ENCODE measurements at regions not wholly inside any gene's neighbourhood (a gene's known extent, or its start where the extent isn't known, plus 50 kb on each side); places are given as distances from the start of the nearest gene placed in this dataset.
"Not testable (repeated sequence)": the region's sequence is repeated elsewhere in the genome, so short reads cannot be mapped to it uniquely, and the experiment has no call there.

DNA sequence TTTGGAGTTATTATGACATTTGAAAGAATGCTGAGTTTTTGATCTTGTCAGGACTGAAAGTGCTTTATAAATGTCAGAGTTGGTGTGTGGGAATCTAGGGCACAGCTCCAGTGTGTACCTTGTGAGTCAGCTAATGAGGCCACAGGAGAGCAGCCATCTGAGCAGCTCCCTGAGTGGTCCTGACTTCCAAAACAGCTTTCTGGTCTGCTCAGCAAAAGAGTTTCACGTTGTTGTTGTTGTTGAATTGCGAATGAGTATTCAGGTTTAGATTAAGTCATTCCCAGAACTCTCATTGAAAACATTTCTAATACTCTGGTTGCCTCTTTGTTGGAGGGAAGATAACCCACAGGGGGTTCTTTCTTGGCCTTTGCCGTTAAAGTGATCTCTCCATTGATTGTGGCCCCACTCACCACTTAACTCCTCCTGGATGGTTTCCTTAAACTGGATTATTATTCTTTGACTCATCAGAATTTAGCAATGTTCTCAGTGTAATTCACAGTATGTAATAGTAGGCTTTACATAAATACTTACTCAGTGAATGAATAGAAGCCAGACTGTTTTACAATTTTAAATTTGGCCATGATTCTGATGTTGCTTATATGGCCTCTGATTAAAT is 125.1 kb upstream of the SGCD start:
- TF ChIP-seq, protein P1, sequence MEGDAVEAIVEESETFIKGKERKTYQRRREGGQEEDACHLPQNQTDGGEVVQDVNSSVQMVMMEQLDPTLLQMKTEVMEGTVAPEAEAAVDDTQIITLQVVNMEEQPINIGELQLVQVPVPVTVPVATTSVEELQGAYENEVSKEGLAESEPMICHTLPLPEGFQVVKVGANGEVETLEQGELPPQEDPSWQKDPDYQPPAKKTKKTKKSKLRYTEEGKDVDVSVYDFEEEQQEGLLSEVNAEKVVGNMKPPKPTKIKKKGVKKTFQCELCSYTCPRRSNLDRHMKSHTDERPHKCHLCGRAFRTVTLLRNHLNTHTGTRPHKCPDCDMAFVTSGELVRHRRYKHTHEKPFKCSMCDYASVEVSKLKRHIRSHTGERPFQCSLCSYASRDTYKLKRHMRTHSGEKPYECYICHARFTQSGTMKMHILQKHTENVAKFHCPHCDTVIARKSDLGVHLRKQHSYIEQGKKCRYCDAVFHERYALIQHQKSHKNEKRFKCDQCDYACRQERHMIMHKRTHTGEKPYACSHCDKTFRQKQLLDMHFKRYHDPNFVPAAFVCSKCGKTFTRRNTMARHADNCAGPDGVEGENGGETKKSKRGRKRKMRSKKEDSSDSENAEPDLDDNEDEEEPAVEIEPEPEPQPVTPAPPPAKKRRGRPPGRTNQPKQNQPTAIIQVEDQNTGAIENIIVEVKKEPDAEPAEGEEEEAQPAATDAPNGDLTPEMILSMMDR (conservative IDR thresholded peaks at IDR 0.05) = no peak
- no peak overlapping the region for H3K27ac ChIP-seq

DNA sequence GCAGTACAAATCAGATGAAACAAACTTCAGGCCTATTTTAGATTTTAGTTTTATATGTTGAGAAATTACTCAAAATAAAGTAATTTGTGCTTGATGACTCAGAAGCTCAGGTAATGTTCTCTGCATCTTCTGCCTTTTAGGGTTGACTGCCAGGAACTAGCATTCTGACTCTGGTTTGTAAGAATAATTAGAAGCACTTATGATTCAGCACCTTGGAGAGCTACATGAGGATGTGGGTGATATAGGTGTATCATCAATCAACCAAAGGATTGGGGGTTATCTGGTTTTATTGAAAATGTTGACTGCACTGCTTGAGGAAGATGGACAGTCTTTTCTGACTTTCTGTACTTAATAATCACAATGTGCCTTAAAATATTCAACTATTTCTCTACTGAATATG is 118.7 kb upstream of the SGCD start:
- TF ChIP-seq, protein P1 (conservative IDR thresholded peaks at IDR 0.05) = no peak

DNA sequence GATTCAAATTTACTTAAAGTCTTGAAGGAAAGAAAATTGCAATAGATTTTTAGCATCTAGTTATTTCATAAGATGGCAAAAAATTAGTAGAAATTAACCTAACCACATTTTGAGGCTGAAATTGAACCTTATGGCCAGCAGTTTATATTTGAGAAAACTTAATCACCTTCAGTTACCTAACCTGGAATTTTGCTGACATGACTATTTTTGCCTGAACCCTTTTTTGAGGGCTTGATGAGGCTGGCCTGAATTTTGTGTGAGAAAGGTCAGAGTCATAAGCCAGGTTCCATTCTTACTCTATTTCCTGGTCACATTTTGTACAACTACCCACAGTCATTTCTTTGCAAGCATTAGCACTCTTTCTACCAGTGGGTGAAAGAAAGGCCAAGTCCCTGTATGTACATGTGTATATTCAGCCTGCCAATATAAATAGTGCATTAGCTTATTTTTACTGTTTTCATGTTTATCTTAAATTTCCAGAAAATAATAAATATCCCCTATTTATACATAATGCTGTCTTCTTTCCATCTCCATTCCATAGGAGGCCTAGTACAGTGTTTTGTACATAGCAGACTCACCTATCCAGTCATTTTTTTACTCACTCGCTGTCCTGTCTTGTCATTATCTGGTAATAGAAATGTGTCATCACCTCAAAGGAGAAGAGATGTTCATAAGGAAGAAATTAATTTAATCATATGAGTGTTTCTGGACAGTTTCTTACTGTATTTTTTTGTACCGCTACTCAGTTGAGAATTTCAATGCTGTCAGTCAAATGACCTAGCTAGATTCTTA is 108.4 kb upstream of the SGCD start:
- H3K27ac ChIP-seq = no peak overlapping the region
- TF ChIP-seq, protein P1 (conservative IDR thresholded peaks at IDR 0.05) = no peak

More for the DNA sequence above, 118.7 kb upstream of the SGCD start:
- H3K27ac ChIP-seq = peak overlapping the region; percentile 70; the same call in 1 of the 2 replicates

GRCh38 chr5:156219483-156220005 is 107.4 kb upstream of the SGCD start:
- no peak overlapping the region for H3K27ac ChIP-seq
- TF ChIP-seq, protein P1 (conservative IDR thresholded peaks at IDR 0.05) = no peak

DNA sequence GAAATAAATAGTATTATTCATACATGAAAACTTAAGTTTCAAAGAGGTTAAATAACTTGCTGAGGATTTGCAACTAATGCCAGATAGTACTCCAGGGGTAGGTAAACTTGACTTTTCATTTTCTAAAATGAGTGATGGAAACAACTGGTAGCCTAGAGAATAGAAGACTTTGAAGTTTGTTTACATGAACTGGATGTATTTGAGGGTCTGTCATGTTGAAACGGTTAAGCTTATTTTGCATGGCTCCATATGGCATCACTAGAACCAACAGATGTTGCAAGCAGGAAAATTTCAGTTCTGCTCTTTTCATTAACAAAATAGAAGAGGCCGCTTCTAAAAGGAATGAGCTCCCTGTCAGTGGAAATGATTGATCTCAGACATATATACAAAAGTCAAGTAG is 105.1 kb upstream of the SGCD start:
- no peak overlapping the region for H3K27ac ChIP-seq
- TF ChIP-seq, protein P1 (conservative IDR thresholded peaks at IDR 0.05) = no peak

DNA sequence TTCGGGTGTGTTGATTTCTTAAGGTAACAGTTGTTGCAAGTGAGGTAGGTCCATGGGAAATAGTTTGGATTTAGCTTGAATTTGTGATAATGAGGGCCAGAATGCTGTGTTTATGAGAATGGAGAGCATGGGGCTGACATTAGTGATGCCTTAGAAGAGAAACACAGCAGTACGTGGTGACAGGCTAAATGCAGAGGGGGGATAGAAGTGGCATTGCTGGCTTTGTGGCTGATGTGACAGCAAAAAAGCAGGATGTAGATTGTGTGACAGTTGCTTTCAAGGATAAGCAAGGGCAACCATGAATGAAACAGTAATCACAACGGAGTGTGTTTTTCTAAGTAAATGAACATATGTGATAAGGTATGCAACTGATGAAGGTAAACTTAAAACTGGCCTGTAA is 103.4 kb upstream of the SGCD start:
- TF ChIP-seq, protein P1 (conservative IDR thresholded peaks at IDR 0.05) = no peak
- H3K27ac ChIP-seq = no peak overlapping the region

GRCh38 chr5:156226485-156226884 is 100.5 kb upstream of the SGCD start:
- H3K27ac ChIP-seq = not testable (repeated sequence)

DNA sequence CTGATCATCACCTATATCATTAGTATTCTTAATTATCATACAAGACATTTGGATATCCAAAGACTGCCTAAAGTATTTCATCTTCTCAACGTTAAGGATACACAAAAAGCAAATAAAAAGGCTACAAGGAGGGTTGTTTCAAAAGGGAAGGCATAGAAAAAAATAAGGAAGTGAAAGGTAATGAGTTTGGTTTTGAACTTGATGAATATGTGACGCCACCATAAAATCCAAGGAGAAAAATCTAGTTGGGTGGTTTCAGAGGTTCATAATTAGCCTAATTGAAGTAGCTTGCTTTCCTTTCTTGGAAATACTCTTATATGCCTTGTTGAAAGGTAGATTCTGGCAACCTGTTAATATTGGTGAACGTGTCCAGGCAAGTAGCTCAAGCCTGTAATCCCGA is 96.1 kb upstream of the SGCD start:
- H3K27ac ChIP-seq = no peak overlapping the region
- TF ChIP-seq, protein P1 (conservative IDR thresholded peaks at IDR 0.05) = no peak
